HEK293 (cell line): ENCODE measurements at regions not wholly inside any gene's neighbourhood (a gene's known extent, or its start where the extent isn't known, plus 50 kb on each side); places are given as distances from the start of the nearest gene placed in this dataset.

Experiments
- CTCF ChIA-PET: fragments of 350-600 bp; formaldehyde crosslinking; extraction: SDS; loops from one replicate; lab custom pipeline; 2021; ENCODE audit warnings: antibody characterized with exemption; lab: Yijun Ruan, JAX
- POLR2A ChIA-PET: fragments of 300-600 bp; formaldehyde crosslinking; extraction: SDS; loops from one replicate; lab custom pipeline; 2020; ENCODE audit warnings: antibody characterized with exemption, inconsistent platforms; lab: Yijun Ruan, JAX
- H3K27ac ChIP-seq: fragments of 200-500 bp; sonication (Bioruptor generic); 2 replicates; pipeline ENCODE4 v1.5.1; 2014; ENCODE audit warnings: low read depth, low read length, control low read depth, inconsistent platforms; ENCODE audit errors: extremely low read depth
- H3K36me3 ChIP-seq, 2 experiments: fragments of 200-500 bp in 1 of 2; sonication (Bioruptor generic) in 1 of 2; 1 replicate in 1 of 2; 2 replicates in 1 of 2; pipeline ENCODE4 v1.5.1; 2014 to 2017; ENCODE audit warnings: inconsistent platforms in 2 of 2, low read length in 2 of 2; ENCODE audit not compliant: control insufficient read depth in 2 of 2, insufficient read depth in 1 of 2
- H3K4me1 ChIP-seq: fragments of 200-500 bp; sonication (Bioruptor generic); 2 replicates; pipeline ENCODE4 v1.5.1; 2014; ENCODE audit warnings: mild to moderate bottlenecking, low read length, inconsistent platforms; ENCODE audit not compliant: control insufficient read depth, insufficient read depth
- H3K4me3 ChIP-seq: 2 replicates; pipeline ENCODE4 v1.5.1; 2011; ENCODE audit warnings: low read depth, mild to moderate bottlenecking, control low read depth, low read length, moderate library complexity
- H3K9me3 ChIP-seq: fragments of 200-500 bp; sonication (Bioruptor generic); 2 replicates; pipeline ENCODE4 v1.5.1; 2014; ENCODE audit warnings: low read depth, low read length, inconsistent platforms; ENCODE audit not compliant: control insufficient read depth, insufficient read depth
- GLIS2 ChIP-seq: fragments of 450-650 bp; formaldehyde crosslinking; IDR thresholded peaks from 2 replicates; pipeline ENCODE4 v1.5.1; 2016; ENCODE audit warnings: missing biosample characterization, missing genetic modification characterization
- HOXA7 ChIP-seq: sonication (generic); formaldehyde crosslinking; IDR thresholded peaks from 2 replicates; pipeline ENCODE4 v1.8.1; 2022; ENCODE audit warnings: missing genetic modification reagents, borderline replicate concordance
- OVOL3 ChIP-seq: fragments of 450-650 bp; formaldehyde crosslinking; IDR thresholded peaks from 2 replicates; pipeline ENCODE4 v1.5.1; 2016; ENCODE audit warnings: missing biosample characterization, missing genetic modification characterization
- TCF7L2 ChIP-seq: IDR thresholded peaks from 2 replicates; pipeline ENCODE4 v1.6.1; 2011; ENCODE audit warnings: low read depth, mild to moderate bottlenecking, inconsistent platforms, low read length, moderate library complexity, borderline replicate concordance
- ZBTB8A ChIP-seq: fragments of 450-650 bp; formaldehyde crosslinking; IDR thresholded peaks from 2 replicates; pipeline ENCODE4 v1.5.1; 2016; ENCODE audit warnings: missing biosample characterization, missing genetic modification characterization
- ZNF121 ChIP-seq: fragments of 450-650 bp; formaldehyde crosslinking; IDR thresholded peaks from 2 replicates; pipeline ENCODE4 v1.5.1; 2016; ENCODE audit warnings: missing biosample characterization, missing genetic modification characterization
- ZNF132 ChIP-seq: fragments of 450-650 bp; formaldehyde crosslinking; IDR thresholded peaks from 2 replicates; pipeline ENCODE4 v1.5.1; 2017; ENCODE audit warnings: missing biosample characterization, missing genetic modification characterization, borderline replicate concordance
- ZNF155 ChIP-seq: fragments of 450-650 bp; formaldehyde crosslinking; IDR thresholded peaks from 2 replicates; pipeline ENCODE4 v1.5.1; 2016; ENCODE audit warnings: missing biosample characterization, missing genetic modification characterization
- ZNF169 ChIP-seq: fragments of 450-650 bp; formaldehyde crosslinking; IDR thresholded peaks from 2 replicates; pipeline ENCODE4 v1.5.1; 2016; ENCODE audit warnings: missing biosample characterization, missing genetic modification characterization
- ZNF354C ChIP-seq: fragments of 450-650 bp; formaldehyde crosslinking; IDR thresholded peaks from 2 replicates; pipeline ENCODE4 v1.5.1; 2016; ENCODE audit warnings: missing biosample characterization, missing genetic modification characterization, low read depth, borderline replicate concordance
- ZNF391 ChIP-seq: fragments of 450-650 bp; formaldehyde crosslinking; IDR thresholded peaks from 2 replicates; pipeline ENCODE4 v1.5.1; 2016; ENCODE audit warnings: low read depth, missing biosample characterization, missing genetic modification characterization, borderline replicate concordance
- ZNF530 ChIP-seq: fragments of 450-650 bp; formaldehyde crosslinking; IDR thresholded peaks from 2 replicates; pipeline ENCODE4 v1.5.1; 2016; ENCODE audit warnings: low read depth, missing biosample characterization, missing genetic modification characterization
- ZNF560 ChIP-seq: fragments of 450-650 bp; formaldehyde crosslinking; IDR thresholded peaks from 2 replicates; pipeline ENCODE4 v1.5.1; 2017; ENCODE audit warnings: missing biosample characterization, missing genetic modification characterization, borderline replicate concordance
- ZNF610 ChIP-seq: fragments of 450-650 bp; formaldehyde crosslinking; IDR thresholded peaks from 2 replicates; pipeline ENCODE4 v1.5.1; 2016; ENCODE audit warnings: missing biosample characterization, missing genetic modification characterization, borderline replicate concordance
- ZNF654 ChIP-seq: fragments of 450-650 bp; formaldehyde crosslinking; IDR thresholded peaks from 2 replicates; pipeline ENCODE4 v1.5.1; 2016; ENCODE audit warnings: low read depth, missing biosample characterization, missing genetic modification characterization
- ZNF664 ChIP-seq: fragments of 450-650 bp; formaldehyde crosslinking; IDR thresholded peaks from 2 replicates; pipeline ENCODE4 v1.5.1; 2016; ENCODE audit warnings: missing biosample characterization, missing genetic modification characterization
- ZNF677 ChIP-seq: fragments of 450-650 bp; IDR thresholded peaks from 2 replicates; pipeline ENCODE4 v1.5.0; 2018; ENCODE audit warnings: missing biosample characterization, mild to moderate bottlenecking, missing genetic modification characterization, moderate library complexity
- ZSCAN16 ChIP-seq: fragments of 450-650 bp; formaldehyde crosslinking; IDR thresholded peaks from 2 replicates; pipeline ENCODE4 v1.5.1; 2016; ENCODE audit warnings: missing biosample characterization, missing genetic modification characterization
- TF ChIP-seq, protein P1 (sequence below): fragments of 450-650 bp; formaldehyde crosslinking; IDR thresholded peaks from 2 replicates; pipeline ENCODE4 v1.5.1; 2016; ENCODE audit warnings: missing biosample characterization, missing genetic modification characterization
- TF ChIP-seq, protein P2 (sequence below): fragments of 450-650 bp; formaldehyde crosslinking; IDR thresholded peaks from 2 replicates; pipeline ENCODE4 v1.5.1; 2016; ENCODE audit warnings: missing biosample characterization, missing genetic modification characterization
- TF ChIP-seq, protein P3 (sequence below): fragments of 450-650 bp; formaldehyde crosslinking; IDR thresholded peaks from 2 replicates; pipeline ENCODE4 v1.5.1; 2017; ENCODE audit warnings: missing biosample characterization, missing genetic modification characterization
- TF ChIP-seq, protein P4 (sequence below): fragments of 450-650 bp; formaldehyde crosslinking; IDR thresholded peaks from 2 replicates; pipeline ENCODE4 v1.5.1; 2016; ENCODE audit warnings: missing biosample characterization, missing genetic modification characterization

DNA sequence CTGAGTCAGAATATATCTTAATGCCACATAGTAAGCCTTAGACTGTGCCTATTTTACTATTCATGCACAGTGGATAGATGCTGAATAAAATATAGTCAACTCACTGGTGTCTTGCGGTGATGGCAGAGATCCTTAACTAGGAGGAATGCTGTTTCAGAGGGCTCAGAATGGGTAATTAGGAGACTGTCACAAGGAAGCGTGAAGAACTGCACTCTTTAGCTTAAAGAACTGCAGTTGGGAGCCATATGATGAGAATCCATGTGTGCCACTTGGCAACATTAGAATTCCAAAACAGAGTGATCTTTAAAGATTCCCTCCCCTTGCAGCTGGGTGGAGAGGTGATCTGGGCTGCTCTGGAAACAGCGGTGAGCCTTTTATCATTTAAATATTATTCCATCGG is 357.6 kb downstream of the MCTP2 start:
- POLR2A ChIA-PET: no interaction called here
- CTCF ChIA-PET: interaction anchor here (0.5 to 1.3 kb wide), 4 partner anchors 8 to 534 kb away, joined by 3 to 5 read pairs (median 4); no protein-coding TSS in a partner anchor

DNA sequence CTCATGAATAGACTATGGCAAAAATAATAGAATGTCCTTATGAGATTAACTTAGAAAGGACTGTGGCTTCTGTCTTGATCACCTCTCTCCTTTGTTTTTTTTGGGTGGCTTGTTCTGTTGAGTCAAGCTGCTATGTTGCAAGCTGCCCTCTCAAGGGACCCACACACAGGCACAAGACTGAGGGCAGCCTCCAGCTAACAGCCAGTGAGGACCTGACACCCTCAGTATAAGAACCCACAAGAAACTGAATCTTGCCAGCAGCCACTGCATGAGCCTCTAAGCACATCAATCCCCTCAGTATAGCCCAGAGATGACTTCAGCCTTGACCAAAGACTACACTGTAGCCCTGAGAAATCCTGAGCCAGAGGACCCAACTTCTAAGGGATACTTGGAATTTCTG is 361.1 kb downstream of the MCTP2 start:
- TF ChIP-seq ZNF121 (tag by site-specific recombination) (no peak), GLIS2 (tag by site-specific recombination) (no peak), ZNF132 (no peak), ZNF155 (no peak), ZNF560 (tag by site-specific recombination) (no peak), ZSCAN16 (tag by site-specific recombination) (no peak), ZNF169 (tag by site-specific recombination) (no peak), TCF7L2 (no peak), OVOL3 (tag by site-specific recombination) (no peak)
- TF ChIP-seq, protein P1, sequence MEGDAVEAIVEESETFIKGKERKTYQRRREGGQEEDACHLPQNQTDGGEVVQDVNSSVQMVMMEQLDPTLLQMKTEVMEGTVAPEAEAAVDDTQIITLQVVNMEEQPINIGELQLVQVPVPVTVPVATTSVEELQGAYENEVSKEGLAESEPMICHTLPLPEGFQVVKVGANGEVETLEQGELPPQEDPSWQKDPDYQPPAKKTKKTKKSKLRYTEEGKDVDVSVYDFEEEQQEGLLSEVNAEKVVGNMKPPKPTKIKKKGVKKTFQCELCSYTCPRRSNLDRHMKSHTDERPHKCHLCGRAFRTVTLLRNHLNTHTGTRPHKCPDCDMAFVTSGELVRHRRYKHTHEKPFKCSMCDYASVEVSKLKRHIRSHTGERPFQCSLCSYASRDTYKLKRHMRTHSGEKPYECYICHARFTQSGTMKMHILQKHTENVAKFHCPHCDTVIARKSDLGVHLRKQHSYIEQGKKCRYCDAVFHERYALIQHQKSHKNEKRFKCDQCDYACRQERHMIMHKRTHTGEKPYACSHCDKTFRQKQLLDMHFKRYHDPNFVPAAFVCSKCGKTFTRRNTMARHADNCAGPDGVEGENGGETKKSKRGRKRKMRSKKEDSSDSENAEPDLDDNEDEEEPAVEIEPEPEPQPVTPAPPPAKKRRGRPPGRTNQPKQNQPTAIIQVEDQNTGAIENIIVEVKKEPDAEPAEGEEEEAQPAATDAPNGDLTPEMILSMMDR: no peak
- Histone ChIP-seq H3K36me3 (no peaks in the 10 kb centered on the region), H3K9me3 (no peaks in the 10 kb centered on the region), H3K27ac (no peak overlapping the region), H3K4me3 (no peak overlapping the region), H3K4me1 (no peaks in the 10 kb centered on the region)
- ChIA-PET CTCF (interaction anchor here (0.5 to 2.8 kb wide), 3 partner anchors 10 to 198 kb away, joined by 3 to 12 read pairs (median 3); no protein-coding TSS in a partner anchor), POLR2A (no interaction called here)

More for the DNA sequence above, 357.6 kb downstream of the MCTP2 start:
- H3K36me3 ChIP-seq: no peaks in the 10 kb centered on the region
- H3K9me3 ChIP-seq: no peaks in the 10 kb centered on the region
- TF ChIP-seq ZNF654 (tag by site-specific recombination): no peak
- TF ChIP-seq, protein P2, sequence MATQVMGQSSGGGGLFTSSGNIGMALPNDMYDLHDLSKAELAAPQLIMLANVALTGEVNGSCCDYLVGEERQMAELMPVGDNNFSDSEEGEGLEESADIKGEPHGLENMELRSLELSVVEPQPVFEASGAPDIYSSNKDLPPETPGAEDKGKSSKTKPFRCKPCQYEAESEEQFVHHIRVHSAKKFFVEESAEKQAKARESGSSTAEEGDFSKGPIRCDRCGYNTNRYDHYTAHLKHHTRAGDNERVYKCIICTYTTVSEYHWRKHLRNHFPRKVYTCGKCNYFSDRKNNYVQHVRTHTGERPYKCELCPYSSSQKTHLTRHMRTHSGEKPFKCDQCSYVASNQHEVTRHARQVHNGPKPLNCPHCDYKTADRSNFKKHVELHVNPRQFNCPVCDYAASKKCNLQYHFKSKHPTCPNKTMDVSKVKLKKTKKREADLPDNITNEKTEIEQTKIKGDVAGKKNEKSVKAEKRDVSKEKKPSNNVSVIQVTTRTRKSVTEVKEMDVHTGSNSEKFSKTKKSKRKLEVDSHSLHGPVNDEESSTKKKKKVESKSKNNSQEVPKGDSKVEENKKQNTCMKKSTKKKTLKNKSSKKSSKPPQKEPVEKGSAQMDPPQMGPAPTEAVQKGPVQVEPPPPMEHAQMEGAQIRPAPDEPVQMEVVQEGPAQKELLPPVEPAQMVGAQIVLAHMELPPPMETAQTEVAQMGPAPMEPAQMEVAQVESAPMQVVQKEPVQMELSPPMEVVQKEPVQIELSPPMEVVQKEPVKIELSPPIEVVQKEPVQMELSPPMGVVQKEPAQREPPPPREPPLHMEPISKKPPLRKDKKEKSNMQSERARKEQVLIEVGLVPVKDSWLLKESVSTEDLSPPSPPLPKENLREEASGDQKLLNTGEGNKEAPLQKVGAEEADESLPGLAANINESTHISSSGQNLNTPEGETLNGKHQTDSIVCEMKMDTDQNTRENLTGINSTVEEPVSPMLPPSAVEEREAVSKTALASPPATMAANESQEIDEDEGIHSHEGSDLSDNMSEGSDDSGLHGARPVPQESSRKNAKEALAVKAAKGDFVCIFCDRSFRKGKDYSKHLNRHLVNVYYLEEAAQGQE (tag by site-specific recombination): no peak
- no peaks in the 10 kb centered on the region for H3K4me1 ChIP-seq
- H3K4me3 ChIP-seq: no peak overlapping the region
- no peak overlapping the region for H3K27ac ChIP-seq

DNA sequence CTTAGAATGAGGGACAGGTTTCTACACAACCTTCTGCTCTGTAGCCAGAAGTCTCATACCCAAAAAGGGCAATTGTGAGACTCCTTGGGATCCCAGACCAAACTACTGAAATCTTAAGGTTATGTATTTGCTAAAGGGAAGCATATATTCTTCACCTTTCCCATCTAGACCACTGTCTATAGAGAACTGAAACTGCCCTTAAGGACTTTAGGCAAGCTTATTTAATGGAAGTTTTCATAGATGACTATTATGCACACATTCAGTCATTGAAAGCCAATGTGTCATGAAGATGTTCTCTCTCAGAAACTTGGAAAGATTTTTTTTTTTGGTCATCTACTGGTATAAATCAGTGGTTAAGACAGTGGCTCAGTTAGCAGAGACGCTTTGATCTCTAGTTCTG is 365.3 kb downstream of the MCTP2 start:
- Histone ChIP-seq H3K36me3 (no peaks in the 10 kb centered on the region), H3K27ac (no peak overlapping the region), H3K9me3 (no peaks in the 10 kb centered on the region), H3K4me1 (no peaks in the 10 kb centered on the region), H3K4me3 (no peak overlapping the region)
- CTCF ChIA-PET: interaction anchor here (0.6 to 1.1 kb wide), 2 partner anchors 14 to 367 kb away, joined by 3 to 4 read pairs; no protein-coding TSS in a partner anchor
- POLR2A ChIA-PET: no interaction called here
- TF ChIP-seq ZNF610 (tag by site-specific recombination): no peak
- no peak for TF ChIP-seq ZNF391 (tag by site-specific recombination)
- TF ChIP-seq ZNF530 (tag by site-specific recombination): no peak
- TF ChIP-seq, protein P3, sequence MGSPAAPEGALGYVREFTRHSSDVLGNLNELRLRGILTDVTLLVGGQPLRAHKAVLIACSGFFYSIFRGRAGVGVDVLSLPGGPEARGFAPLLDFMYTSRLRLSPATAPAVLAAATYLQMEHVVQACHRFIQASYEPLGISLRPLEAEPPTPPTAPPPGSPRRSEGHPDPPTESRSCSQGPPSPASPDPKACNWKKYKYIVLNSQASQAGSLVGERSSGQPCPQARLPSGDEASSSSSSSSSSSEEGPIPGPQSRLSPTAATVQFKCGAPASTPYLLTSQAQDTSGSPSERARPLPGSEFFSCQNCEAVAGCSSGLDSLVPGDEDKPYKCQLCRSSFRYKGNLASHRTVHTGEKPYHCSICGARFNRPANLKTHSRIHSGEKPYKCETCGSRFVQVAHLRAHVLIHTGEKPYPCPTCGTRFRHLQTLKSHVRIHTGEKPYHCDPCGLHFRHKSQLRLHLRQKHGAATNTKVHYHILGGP (tag by site-specific recombination): no peak
- TF ChIP-seq ZNF664 (tag by site-specific recombination): no peak
- TF ChIP-seq, protein P4, sequence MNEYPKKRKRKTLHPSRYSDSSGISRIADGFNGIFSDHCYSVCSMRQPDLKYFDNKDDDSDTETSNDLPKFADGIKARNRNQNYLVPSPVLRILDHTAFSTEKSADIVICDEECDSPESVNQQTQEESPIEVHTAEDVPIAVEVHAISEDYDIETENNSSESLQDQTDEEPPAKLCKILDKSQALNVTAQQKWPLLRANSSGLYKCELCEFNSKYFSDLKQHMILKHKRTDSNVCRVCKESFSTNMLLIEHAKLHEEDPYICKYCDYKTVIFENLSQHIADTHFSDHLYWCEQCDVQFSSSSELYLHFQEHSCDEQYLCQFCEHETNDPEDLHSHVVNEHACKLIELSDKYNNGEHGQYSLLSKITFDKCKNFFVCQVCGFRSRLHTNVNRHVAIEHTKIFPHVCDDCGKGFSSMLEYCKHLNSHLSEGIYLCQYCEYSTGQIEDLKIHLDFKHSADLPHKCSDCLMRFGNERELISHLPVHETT: no peak
- TF ChIP-seq, protein P1: no peak
- TF ChIP-seq HOXA7 (CRISPR knock-in tag): no peak
- no peak for TF ChIP-seq ZNF354C (tag by site-specific recombination)
- TF ChIP-seq ZBTB8A (tag by site-specific recombination): no peak
- no peak for TF ChIP-seq ZNF677 (tag by site-specific recombination)
